GM20431 (cell line): ENCODE measurements at regions not wholly inside any gene's neighbourhood (a gene's known extent, or its start where the extent isn't known, plus 50 kb on each side); places are given as distances from the start of the nearest gene placed in this dataset.

Experiments
- in situ Hi-C: fragments of 300-500 bp; cut with MseI, MboI; formaldehyde crosslinking; loops from one replicate; pipeline ENCODE4 v1.15.0; 2020; ENCODE audit warnings: low sequenced_read_pairs; ENCODE audit not compliant: unreplicated experiment

DNA sequence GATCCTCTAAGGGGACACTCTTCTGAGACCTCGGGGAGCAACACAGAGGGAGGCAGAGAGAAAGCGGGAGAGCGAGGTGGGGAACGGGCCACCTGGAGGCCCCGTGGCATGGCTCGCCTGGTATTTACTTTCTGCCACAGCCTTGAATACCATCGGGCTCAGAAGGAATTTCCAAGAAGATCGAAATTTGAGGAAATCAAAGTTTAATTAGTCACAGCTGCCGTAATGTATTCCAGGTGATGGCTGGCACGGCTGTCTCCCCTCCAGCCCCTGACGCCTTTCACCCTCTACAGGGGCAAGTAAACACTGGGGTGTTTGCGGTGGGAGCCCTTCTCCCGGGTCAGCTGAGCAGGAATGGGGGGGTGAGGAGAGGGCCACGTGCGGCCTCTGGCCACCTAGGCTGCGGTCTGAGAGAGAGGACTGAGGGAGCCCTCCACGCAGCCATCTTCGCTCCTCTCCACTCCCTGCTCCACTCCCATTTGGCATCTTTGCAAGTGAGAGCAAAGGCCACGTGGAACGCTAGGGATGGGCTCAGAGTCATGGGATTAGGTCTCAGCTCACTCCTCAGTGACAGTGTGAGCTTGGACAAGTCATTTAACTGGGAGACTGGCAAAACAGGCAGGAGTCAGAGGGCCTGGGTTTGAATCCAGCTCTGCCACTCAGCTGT, 125.2 kb downstream of the SYF2 start:
- in situ Hi-C loops, result no loop called here

- in situ Hi-C loops, result no loop called here
Measured at GRCh38 chr1:25106352-25106751, 126.0 kb downstream of the SYF2 start.

GRCh38 chr1:25105836-25106235, 126.5 kb downstream of the SYF2 start:
- in situ Hi-C loops, result no loop called here

DNA sequence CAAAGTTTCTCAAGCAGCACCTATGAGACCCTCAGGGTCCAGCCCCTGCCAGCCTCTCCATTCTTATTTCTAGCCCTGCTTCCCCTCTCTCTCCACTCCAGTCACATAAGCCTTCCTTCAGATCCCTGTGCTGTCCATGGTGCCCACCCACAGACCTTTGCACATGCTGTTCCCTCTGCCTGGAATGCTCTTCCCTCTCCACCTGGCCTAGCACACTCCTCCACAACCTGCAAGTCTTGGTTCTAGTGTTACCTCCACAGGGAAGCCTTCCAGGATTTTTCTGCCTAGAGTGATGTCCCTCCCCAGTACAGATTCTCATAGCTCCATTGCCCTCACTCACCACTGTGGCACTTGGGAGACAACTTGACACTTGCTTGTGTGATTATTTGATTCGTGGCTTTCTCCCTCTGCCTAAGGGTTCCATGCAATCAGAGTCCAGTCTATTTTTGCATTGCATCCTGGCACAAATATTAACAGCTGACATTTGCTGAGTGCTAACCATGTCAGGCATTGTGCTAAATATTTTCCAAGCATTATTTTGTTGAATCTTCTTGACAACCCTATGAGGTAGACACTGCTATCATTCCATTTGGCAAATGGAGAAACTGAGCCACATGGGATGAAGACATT, 127.3 kb downstream of the SYF2 start:
- in situ Hi-C loops, result no loop called here

GRCh38 chr1:25103164-25103795, 129.0 kb downstream of the SYF2 start:
- in situ Hi-C loops, result no loop called here

GRCh38 chr1:25100151-25100833, 132.0 kb downstream of the SYF2 start:
- in situ Hi-C loops, result no loop called here

DNA sequence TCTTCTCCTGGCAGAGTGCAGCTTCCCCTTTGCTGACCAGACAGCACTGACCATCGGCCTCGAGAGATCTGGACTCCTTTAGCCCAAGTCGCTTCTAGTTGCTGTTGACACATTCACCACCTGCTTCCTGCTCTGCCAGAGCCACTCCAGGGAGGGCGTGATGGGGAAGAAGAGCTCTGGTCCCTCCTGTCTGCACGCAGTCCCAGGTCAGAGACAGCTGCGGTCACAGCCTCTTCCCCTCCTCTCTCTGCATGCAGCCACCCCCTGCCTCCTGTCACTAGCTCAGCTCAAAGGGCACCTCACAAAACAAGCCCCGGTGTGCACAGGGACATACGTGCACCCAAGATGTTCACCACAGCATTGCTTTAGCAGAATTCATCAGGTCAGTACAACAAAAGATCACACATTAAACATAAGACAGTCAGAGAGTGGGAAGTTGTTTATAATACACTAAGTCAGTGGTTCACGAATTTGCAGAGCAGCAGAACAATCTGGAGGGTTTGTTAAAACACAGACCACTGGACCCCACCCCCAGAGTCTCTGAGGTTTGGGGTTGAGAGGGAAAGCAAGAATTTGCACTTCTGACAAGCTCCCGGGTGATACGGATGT, 132.9 kb downstream of the SYF2 start:
- in situ Hi-C loops, result no loop called here

DNA sequence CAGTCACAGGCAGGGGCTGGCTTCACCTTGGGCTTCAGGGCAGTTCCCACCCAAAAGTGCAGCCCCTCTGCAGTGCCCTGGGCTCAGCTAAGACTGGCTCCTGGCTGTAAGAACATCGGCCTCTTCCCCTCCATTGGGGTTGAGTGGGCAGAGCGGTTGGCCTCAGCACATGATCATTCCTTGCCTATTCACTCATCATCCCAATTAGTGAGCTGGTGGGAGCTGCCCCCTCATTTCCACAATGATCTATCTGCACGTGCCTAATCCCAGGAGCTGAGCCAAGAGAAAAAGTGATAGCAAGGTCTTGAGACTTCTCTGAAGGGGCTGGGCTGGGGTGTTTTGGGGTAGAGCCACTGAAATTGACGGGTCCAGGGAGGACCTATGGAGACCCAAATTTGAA, 133.6 kb downstream of the SYF2 start:
- in situ Hi-C loops, result no loop called here

DNA sequence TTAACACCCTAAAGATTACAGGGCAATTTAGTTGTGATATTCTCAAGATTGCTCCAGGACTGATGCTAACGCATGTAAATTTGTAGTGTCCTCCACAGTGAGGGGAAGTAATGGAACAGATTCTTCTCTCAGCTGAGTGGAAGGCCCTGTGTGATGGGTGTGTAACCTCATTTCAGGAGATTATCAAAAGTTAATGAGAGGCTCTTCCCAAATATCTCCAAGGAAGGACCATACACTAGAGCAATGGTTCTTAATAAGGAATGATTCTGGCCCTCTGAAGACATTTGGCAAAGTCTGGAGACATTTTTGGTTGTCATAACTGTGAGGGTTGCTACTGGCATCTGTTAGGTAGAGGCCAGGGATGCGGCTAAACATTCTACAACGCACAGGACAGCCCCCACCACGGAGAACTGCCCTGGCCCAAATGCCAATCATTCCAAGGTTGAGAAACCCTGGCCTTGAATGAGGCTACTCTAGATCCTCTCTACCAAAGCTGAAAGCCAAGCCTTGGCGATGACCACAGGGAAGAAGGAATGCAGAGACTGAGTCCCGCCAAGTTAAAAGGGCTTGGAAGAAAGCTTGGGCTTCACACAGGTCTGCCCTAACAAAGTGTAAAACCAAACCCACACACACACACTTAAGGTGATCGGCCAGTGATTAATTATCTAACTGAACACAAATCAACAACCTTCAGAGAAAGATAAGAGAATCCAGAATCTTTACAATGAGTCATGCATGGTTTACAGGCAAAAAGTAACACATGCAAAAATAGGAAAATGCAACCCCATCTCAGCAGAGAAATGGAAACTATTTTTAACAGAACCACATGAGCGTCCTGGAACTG, 135.8 kb downstream of the SYF2 start:
- in situ Hi-C loops, result no loop called here

DNA sequence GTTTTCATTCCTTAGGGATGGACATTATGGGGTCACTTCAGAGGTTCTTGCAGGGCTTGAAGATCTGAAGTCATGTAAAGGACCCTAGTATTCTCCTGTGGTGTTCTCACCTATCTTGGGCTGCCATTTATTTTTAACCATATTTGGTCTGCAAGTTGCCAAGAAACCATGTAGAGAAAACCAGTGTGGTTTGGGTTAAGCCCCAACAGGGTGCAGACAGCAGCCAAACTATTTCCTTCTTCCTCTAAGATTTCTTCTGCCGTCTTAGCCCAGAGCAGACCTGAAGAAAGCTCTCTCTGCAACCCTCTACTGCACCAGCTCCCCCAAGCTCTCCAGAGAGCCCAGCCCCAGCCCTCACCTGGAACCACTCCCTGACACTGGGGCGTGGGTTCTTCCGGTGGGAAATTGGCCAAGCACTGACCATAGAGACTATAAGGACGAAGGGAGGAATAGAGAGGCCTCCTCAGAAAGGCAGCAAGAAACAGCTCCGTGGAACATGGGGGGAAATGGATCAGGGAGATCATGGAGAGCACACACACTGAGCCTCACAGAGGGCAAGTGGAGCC, 136.6 kb downstream of the SYF2 start:
- in situ Hi-C loops, result no loop called here

- in situ Hi-C loops, result no loop called here
Measured at GRCh38 chr1:25094995-25095394, 137.3 kb downstream of the SYF2 start.

GRCh38 chr1:25094229-25094628, 138.1 kb downstream of the SYF2 start:
- in situ Hi-C loops, result no loop called here

DNA sequence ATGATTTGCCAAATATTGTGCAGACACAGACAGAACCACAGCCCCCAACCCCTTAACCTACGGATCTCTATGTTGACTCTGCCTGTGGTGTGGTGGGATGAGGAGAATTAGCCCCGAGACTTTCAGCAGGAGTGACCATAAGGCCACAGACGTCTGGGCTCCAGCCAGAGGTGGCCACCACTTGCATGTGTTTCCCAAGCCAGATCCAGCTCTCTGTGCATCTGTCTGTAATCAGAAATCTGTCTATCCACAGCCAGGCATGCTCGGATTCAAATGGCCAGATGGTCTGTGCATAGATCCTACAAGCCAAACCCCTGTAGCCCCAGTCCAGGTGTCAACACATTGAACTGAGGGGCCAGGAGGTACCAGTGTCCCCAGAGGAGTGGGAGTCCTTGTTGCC, 140.6 kb downstream of the SYF2 start:
- in situ Hi-C loops, result no loop called here

GRCh38 chr1:25090707-25091422, 141.4 kb downstream of the SYF2 start:
- in situ Hi-C loops, result no loop called here

- in situ Hi-C loops, result no loop called here
Measured at GRCh38 chr1:25089772-25090171, 142.5 kb downstream of the SYF2 start.

DNA sequence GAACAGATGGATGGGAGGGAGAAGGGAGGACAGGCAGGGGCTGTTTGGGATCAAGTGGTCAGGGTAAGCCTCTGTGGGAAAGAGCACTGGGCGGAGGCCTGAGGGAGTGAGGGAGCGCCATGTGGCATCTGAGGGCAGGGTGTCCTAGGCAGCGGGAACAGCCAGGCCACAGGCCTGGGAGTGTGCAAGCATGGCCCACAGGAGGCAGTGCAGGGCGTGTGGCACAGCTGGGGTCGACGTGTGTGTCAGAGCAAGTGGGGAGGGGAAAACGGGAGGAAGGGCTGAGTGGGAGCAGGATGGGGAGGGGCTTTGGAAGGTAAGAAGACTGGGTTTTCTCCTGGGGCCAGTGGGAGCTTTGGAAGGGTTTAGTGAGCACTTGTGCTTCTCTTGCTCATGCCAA, 143.4 kb downstream of the SYF2 start:
- in situ Hi-C loops, result no loop called here

DNA sequence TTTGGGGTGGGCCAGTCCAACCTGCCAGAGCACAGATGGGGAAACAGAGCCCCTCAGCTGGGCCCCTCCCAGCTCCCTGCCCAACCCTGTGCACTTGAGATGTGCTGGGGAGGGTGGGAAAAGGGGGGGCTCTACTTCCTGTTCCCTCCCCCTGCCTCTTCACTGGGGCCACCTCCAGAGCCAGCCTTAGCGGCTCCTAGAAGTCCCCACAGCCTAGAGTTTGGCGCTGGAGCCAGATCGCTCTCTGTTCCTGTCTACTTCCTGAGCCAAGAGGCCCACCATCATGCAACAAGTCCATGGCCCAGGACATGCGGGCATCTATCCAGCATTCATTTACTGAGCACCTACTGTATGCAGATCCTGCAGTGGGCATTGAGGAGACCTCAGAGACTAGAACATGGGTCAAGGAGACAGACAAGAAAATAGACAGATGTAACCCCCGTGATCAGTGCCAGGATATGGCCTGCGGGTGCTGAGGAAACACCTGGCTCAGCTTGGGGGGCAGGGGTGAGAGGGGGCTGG, 144.1 kb downstream of the SYF2 start:
- in situ Hi-C loops, result no loop called here

- in situ Hi-C loops, result no loop called here
Measured at GRCh38 chr1:25086518-25087079, 145.7 kb downstream of the SYF2 start.
